ENCODE measurements at regions not wholly inside any gene's neighbourhood (a gene's known extent, or its start where the extent isn't known, plus 50 kb on each side); places are given as distances from the start of the nearest gene placed in this dataset.

- DNase-seq: no peak
- H3K36me3 Mint-ChIP-seq (ENCODE audit: low read depth): no peaks in the 10 kb centered on the region
- ATAC-seq: no peak
- POLR2A ChIA-PET: no interaction called here
- no peak overlapping the region for H3K27ac Mint-ChIP-seq
- CTCF ChIA-PET: no interaction called here
- no peaks in the 10 kb centered on the region for H3K27me3 Mint-ChIP-seq (ENCODE audit: low read depth)
- no peaks in the 10 kb centered on the region for H3K9me3 Mint-ChIP-seq (ENCODE audit: insufficient read depth)
- H3K4me1 Mint-ChIP-seq (ENCODE audit: low read depth): no peaks in the 10 kb centered on the region
- H3K4me3 Mint-ChIP-seq: no peak overlapping the region
These were observed 169.1 kb downstream of the GUCY2F start for GRCh38 chrX:109312757-109313156.

- Mint-ChIP-seq H3K4me3 (no peak overlapping the region), H3K36me3 (ENCODE audit: low read depth) (no peaks in the 10 kb centered on the region), H3K27ac (no peak overlapping the region), H3K27me3 (ENCODE audit: low read depth) (no peaks in the 10 kb centered on the region), H3K4me1 (ENCODE audit: low read depth) (no peaks in the 10 kb centered on the region), H3K9me3 (ENCODE audit: insufficient read depth) (no peaks in the 10 kb centered on the region)
- ATAC-seq: no peak
- no peak for DNase-seq
- POLR2A ChIA-PET: no interaction called here
- CTCF ChIA-PET: no interaction called here
These were observed 171.9 kb downstream of the GUCY2F start for GRCh38 chrX:109310031-109310430.

GRCh38 chrX:109301177-109301576 is 180.7 kb downstream of the GUCY2F start:
- no peak overlapping the region for H3K27ac Mint-ChIP-seq
- no peaks in the 10 kb centered on the region for H3K27me3 Mint-ChIP-seq (ENCODE audit: low read depth)
- DNase-seq (no peak), ATAC-seq (no peak)
- H3K4me3 Mint-ChIP-seq: no peak overlapping the region
- CTCF ChIA-PET: no interaction called here
- POLR2A ChIA-PET: no interaction called here
- H3K36me3 Mint-ChIP-seq (ENCODE audit: low read depth): no peaks in the 10 kb centered on the region
- H3K9me3 Mint-ChIP-seq (ENCODE audit: insufficient read depth): no peaks in the 10 kb centered on the region
- H3K4me1 Mint-ChIP-seq (ENCODE audit: low read depth): no peaks in the 10 kb centered on the region

GRCh38 chrX:109300415-109300814 is 181.5 kb downstream of the GUCY2F start:
- Mint-ChIP-seq H3K4me1 (ENCODE audit: low read depth) (no peaks in the 10 kb centered on the region), H3K36me3 (ENCODE audit: low read depth) (no peaks in the 10 kb centered on the region), H3K27me3 (ENCODE audit: low read depth) (no peaks in the 10 kb centered on the region), H3K4me3 (no peak overlapping the region), H3K27ac (no peak overlapping the region), H3K9me3 (ENCODE audit: insufficient read depth) (no peaks in the 10 kb centered on the region)
- ATAC-seq: no peak
- DNase-seq: no peak
- POLR2A ChIA-PET: no interaction called here
- CTCF ChIA-PET: no interaction called here

- no peak for DNase-seq
- POLR2A ChIA-PET: no interaction called here
- ATAC-seq: no peak
- Mint-ChIP-seq H3K36me3 (ENCODE audit: low read depth) (no peaks in the 10 kb centered on the region), H3K9me3 (ENCODE audit: insufficient read depth) (no peaks in the 10 kb centered on the region), H3K4me3 (no peak overlapping the region), H3K4me1 (ENCODE audit: low read depth) (no peaks in the 10 kb centered on the region), H3K27me3 (ENCODE audit: low read depth) (no peaks in the 10 kb centered on the region), H3K27ac (no peak overlapping the region)
- CTCF ChIA-PET: no interaction called here
These were observed 182.8 kb downstream of the GUCY2F start for GRCh38 chrX:109299091-109299490.

GRCh38 chrX:109294097-109294814 is 187.6 kb downstream of the GUCY2F start:
- H3K36me3 Mint-ChIP-seq (ENCODE audit: low read depth): no peaks in the 10 kb centered on the region
- H3K27ac Mint-ChIP-seq: no peak overlapping the region
- no peak for ATAC-seq
- CTCF ChIA-PET: no interaction called here
- no peaks in the 10 kb centered on the region for H3K4me1 Mint-ChIP-seq (ENCODE audit: low read depth)
- POLR2A ChIA-PET: no interaction called here
- H3K27me3 Mint-ChIP-seq (ENCODE audit: low read depth): no peaks in the 10 kb centered on the region
- H3K4me3 Mint-ChIP-seq: no peak overlapping the region
- H3K9me3 Mint-ChIP-seq (ENCODE audit: insufficient read depth): no peaks in the 10 kb centered on the region
- no peak for DNase-seq

- Mint-ChIP-seq H3K4me3 (no peak overlapping the region), H3K9me3 (ENCODE audit: insufficient read depth) (no peaks in the 10 kb centered on the region), H3K4me1 (ENCODE audit: low read depth) (no peaks in the 10 kb centered on the region), H3K27ac (no peak overlapping the region), H3K36me3 (ENCODE audit: low read depth) (no peaks in the 10 kb centered on the region), H3K27me3 (ENCODE audit: low read depth) (no peaks in the 10 kb centered on the region)
- CTCF ChIA-PET: no interaction called here
- POLR2A ChIA-PET: no interaction called here
- DNase-seq (no peak), ATAC-seq (no peak)
These were observed 198.0 kb downstream of the GUCY2F start for GRCh38 chrX:109283870-109284269.

- Mint-ChIP-seq H3K27ac (no peak overlapping the region), H3K4me1 (ENCODE audit: low read depth) (no peaks in the 10 kb centered on the region), H3K36me3 (ENCODE audit: low read depth) (no peaks in the 10 kb centered on the region), H3K27me3 (ENCODE audit: low read depth) (no peaks in the 10 kb centered on the region), H3K9me3 (ENCODE audit: insufficient read depth) (no peaks in the 10 kb centered on the region), H3K4me3 (no peak overlapping the region)
- CTCF ChIA-PET: no interaction called here
- DNase-seq (no peak), ATAC-seq (no peak)
- POLR2A ChIA-PET: no interaction called here
These were observed 200.2 kb downstream of the GUCY2F start for GRCh38 chrX:109281483-109282275.

- Mint-ChIP-seq H3K4me1 (ENCODE audit: low read depth) (no peaks in the 10 kb centered on the region), H3K4me3 (no peak overlapping the region), H3K27ac (no peak overlapping the region), H3K36me3 (ENCODE audit: low read depth) (no peaks in the 10 kb centered on the region), H3K27me3 (ENCODE audit: low read depth) (no peaks in the 10 kb centered on the region), H3K9me3 (ENCODE audit: insufficient read depth) (no peaks in the 10 kb centered on the region)
- ChIA-PET POLR2A (no interaction called here), CTCF (no interaction called here)
- no peak for DNase-seq
- ATAC-seq: no peak
These were observed 207.1 kb downstream of the GUCY2F start for GRCh38 chrX:109274806-109275205.

GRCh38 chrX:109270580-109271484 is 211.1 kb downstream of the GUCY2F start:
- POLR2A ChIA-PET: no interaction called here
- H3K4me1 Mint-ChIP-seq (ENCODE audit: low read depth): no peaks in the 10 kb centered on the region
- no peak for DNase-seq
- no peaks in the 10 kb centered on the region for H3K9me3 Mint-ChIP-seq (ENCODE audit: insufficient read depth)
- H3K36me3 Mint-ChIP-seq (ENCODE audit: low read depth): no peaks in the 10 kb centered on the region
- no peak for ATAC-seq
- H3K27me3 Mint-ChIP-seq (ENCODE audit: low read depth): no peaks in the 10 kb centered on the region
- H3K27ac Mint-ChIP-seq: no peak overlapping the region
- CTCF ChIA-PET: no interaction called here
- no peak overlapping the region for H3K4me3 Mint-ChIP-seq

- POLR2A ChIA-PET: no interaction called here
- Mint-ChIP-seq H3K4me3 (no peak overlapping the region), H3K4me1 (ENCODE audit: low read depth) (no peaks in the 10 kb centered on the region), H3K27ac (no peak overlapping the region), H3K9me3 (ENCODE audit: insufficient read depth) (no peaks in the 10 kb centered on the region), H3K27me3 (ENCODE audit: low read depth) (no peaks in the 10 kb centered on the region), H3K36me3 (ENCODE audit: low read depth) (no peaks in the 10 kb centered on the region)
- ATAC-seq (no peak), DNase-seq (no peak)
- CTCF ChIA-PET: no interaction called here
These were observed 213.5 kb downstream of the GUCY2F start for GRCh38 chrX:109268340-109268739.

- DNase-seq (no peak), ATAC-seq (no peak)
- no peaks in the 10 kb centered on the region for H3K4me1 Mint-ChIP-seq (ENCODE audit: low read depth)
- H3K4me3 Mint-ChIP-seq: no peak overlapping the region
- H3K9me3 Mint-ChIP-seq (ENCODE audit: insufficient read depth): no peaks in the 10 kb centered on the region
- POLR2A ChIA-PET: no interaction called here
- no peak overlapping the region for H3K27ac Mint-ChIP-seq
- H3K27me3 Mint-ChIP-seq (ENCODE audit: low read depth): no peaks in the 10 kb centered on the region
- H3K36me3 Mint-ChIP-seq (ENCODE audit: low read depth): no peaks in the 10 kb centered on the region
- CTCF ChIA-PET: no interaction called here
These were observed 215.9 kb downstream of the GUCY2F start for GRCh38 chrX:109266034-109266433.

Measured in activated CD8-positive, alpha-beta T cell treated with anti-CD3 and anti-CD28 coated beads, Interleukin-2, amount 10 ng/mL, durations not matched to agents 7 days and 5 days (primary cell).